Gastroesophageal sphincter (tissue), 3 donors: ENCODE measurements at regions not wholly inside any gene's neighbourhood (a gene's known extent, or its start where the extent isn't known, plus 50 kb on each side); places are given as distances from the start of the nearest gene placed in this dataset.
"Not testable (repeated sequence)": the region's sequence is repeated elsewhere in the genome, so short reads cannot be mapped to it uniquely, and the experiment has no call there.

Source experiments
- CTCF ChIP-seq, 4 experiments: fragments of 200-600 bp in 2 of 4; fragments of 450-650 bp in 2 of 4; sonication (generic) in 1 of 4; IDR thresholded peaks; one replicate each; pipeline ENCODE4 v1.5.1; 2017 to 2019; ENCODE audit warnings: antibody characterized with exemption in 4 of 4, mild to moderate bottlenecking in 2 of 4, moderate library complexity in 2 of 4
- EP300 ChIP-seq: sonication (generic); formaldehyde crosslinking; IDR thresholded peaks from one replicate; pipeline ENCODE4 v1.6.1; 2017; ENCODE audit warnings: antibody characterized with exemption, mild to moderate bottlenecking
- POLR2A ChIP-seq, 2 donors: fragments of 450-650 bp; IDR thresholded peaks; one replicate each; pipeline ENCODE4 v1.6.1; 2017; ENCODE audit warnings: antibody characterized with exemption in 2 of 2, mild to moderate bottlenecking in 2 of 2, moderate library complexity in 1 of 2
- POLR2AphosphoS5 ChIP-seq: sonication (generic); formaldehyde crosslinking; IDR thresholded peaks from one replicate; pipeline ENCODE4 v1.6.1; 2017; ENCODE audit warnings: antibody characterized with exemption

- not testable (repeated sequence) for TF ChIP-seq POLR2A (IDR thresholded peaks at IDR 0.05); EP300; CTCF (IDR thresholded peaks at IDR 0.05); POLR2AphosphoS5
Observed at GRCh38 chr6:81585686-81586085, 166.8 kb downstream of the TENT5A start.
